AG09319 (cell line): ENCODE measurements at regions not wholly inside any gene's neighbourhood (a gene's known extent, or its start where the extent isn't known, plus 50 kb on each side); places are given as distances from the start of the nearest gene placed in this dataset.

Source experiments
- DNase-seq: peaks from one replicate; pipeline ENCODE4 v3.0.0-alpha.2; 2010; ENCODE audit warnings: low read depth; ENCODE audit errors: extremely low read depth
- TF ChIP-seq, protein P1 (sequence below): IDR thresholded peaks from 2 replicates; pipeline ENCODE4 v1.5.1; 2011; ENCODE audit warnings: low read depth, mild to moderate bottlenecking, inconsistent platforms, low read length, moderate library complexity

DNA sequence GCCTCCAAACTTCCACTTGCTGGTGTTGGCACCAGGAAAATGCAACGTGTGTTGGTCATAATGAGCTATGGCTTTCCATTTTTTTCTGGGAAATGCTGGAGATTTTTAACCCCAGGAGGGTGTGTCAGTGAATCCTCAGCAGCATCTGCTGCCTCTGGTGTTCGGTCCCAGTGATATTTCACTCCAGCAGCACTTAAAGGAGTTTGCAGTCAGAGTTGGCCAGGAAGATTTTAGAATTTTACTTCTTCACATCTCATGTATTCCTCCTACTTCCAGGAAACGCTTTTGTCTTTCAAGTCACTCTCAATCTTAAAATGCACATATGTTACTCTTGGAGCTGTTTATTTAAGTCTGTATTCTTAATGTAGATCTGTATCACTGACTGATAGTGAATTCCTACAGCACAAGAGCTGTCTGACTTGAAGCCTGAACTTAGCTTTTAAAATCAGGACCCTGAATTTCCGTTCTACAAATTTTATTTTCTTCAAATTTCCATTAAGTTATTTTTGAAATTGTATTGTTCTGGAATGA lies 903.4 kb upstream of the SLC10A2 start:
- TF ChIP-seq, protein P1, sequence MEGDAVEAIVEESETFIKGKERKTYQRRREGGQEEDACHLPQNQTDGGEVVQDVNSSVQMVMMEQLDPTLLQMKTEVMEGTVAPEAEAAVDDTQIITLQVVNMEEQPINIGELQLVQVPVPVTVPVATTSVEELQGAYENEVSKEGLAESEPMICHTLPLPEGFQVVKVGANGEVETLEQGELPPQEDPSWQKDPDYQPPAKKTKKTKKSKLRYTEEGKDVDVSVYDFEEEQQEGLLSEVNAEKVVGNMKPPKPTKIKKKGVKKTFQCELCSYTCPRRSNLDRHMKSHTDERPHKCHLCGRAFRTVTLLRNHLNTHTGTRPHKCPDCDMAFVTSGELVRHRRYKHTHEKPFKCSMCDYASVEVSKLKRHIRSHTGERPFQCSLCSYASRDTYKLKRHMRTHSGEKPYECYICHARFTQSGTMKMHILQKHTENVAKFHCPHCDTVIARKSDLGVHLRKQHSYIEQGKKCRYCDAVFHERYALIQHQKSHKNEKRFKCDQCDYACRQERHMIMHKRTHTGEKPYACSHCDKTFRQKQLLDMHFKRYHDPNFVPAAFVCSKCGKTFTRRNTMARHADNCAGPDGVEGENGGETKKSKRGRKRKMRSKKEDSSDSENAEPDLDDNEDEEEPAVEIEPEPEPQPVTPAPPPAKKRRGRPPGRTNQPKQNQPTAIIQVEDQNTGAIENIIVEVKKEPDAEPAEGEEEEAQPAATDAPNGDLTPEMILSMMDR = no peak
- DNase-seq = no peak

DNA sequence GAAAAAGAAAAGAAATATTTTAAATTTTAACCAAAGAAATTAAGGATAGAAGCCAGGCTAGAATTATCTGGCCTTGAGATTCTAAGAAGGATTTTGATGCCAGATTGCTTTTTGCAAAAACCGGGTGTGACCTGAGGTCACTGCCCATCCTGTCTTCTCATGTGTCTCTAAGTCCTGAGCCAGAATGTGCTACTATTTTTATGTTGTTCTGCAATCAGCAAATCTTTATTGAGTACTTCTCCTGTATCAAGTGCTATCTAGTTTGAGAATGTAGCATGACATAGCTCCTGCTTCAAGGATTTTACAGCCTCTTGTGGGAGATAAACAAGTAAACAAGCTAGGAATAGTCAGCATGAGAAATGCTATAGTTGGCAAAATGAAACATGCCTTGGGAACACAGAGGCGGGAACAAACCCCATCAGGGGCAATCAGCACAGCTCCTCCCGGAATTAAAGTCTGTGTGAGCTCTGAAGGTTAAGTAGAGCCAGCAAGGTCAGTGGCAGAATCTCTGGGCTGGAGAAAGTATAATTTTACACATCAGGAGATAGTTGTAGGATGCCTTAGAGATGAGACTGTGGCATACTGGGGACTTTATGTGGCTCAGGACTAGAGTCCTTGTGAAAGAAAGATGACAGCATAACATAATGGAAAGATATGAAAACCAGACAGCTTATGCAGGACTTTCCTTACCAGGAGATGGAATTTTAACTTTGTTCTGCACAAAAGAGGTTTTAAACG lies 899.5 kb upstream of the SLC10A2 start:
- TF ChIP-seq, protein P1 = no peak
- no peak for DNase-seq

- TF ChIP-seq, protein P1 = no peak
- DNase-seq = no peak
These were observed 895.6 kb upstream of the SLC10A2 start for GRCh38 chr13:103961784-103962183.

GRCh38 chr13:103961129-103961528 lies 894.9 kb upstream of the SLC10A2 start:
- no peak for DNase-seq
- TF ChIP-seq, protein P1 = no peak

- TF ChIP-seq, protein P1 = no peak
These were observed 893.8 kb upstream of the SLC10A2 start for GRCh38 chr13:103960001-103960400.

GRCh38 chr13:103958691-103959090 lies 892.5 kb upstream of the SLC10A2 start:
- no peak for DNase-seq
- TF ChIP-seq, protein P1 = no peak

More at GRCh38 chr13:103960001-103960400, 893.8 kb upstream of the SLC10A2 start:
- no peak for DNase-seq

DNA sequence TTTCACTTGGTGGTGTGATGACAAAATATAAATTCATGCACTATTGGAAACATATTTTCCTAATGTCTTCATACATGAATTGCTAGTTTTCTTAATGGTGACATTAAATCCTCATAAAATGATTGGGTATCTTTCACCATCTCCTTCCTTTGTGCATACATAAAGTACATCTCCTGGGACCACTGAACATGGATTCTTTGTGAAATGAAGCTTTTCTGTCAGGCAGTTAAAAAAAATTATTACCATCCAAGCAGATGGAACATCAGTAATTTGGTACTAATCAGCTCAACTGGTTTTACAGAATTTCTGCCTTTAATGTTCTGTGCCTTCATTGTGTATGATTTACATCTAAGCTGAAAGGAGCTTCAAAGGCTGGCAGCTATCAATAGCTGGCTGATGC lies 891.7 kb upstream of the SLC10A2 start:
- DNase-seq = no peak
- TF ChIP-seq, protein P1 = no peak
